Activated T-helper 1 cell treated with anti-CD3 and anti-CD28 coated beads, Interleukin-2, amount 50 U/mL, for 16 hours (primary cell): ENCODE measurements at regions not wholly inside any gene's neighbourhood (a gene's known extent, or its start where the extent isn't known, plus 50 kb on each side); places are given as distances from the start of the nearest gene placed in this dataset.

ENCODE experiments used
- DNase-seq, 2 donors: peaks; one replicate each; pipeline ENCODE4 v3.0.0-alpha.2; 2020; ENCODE audit warnings: low read depth in 1 of 2, low spot score in 1 of 2

GRCh38 chr14:98056946-98057345 is 1215.1 kb downstream of the BCL11B start:
- no peak for DNase-seq

GRCh38 chr14:98059106-98059505 is 1212.9 kb downstream of the BCL11B start:
- DNase-seq, result no peak

GRCh38 chr14:98062083-98062482 is 1209.9 kb downstream of the BCL11B start:
- no peak for DNase-seq

- DNase-seq, result no peak
Measured at GRCh38 chr14:98069712-98070171, 1202.3 kb downstream of the BCL11B start.

GRCh38 chr14:98070536-98070935 is 1201.5 kb downstream of the BCL11B start:
- no peak for DNase-seq

- DNase-seq, result no peak
Measured at GRCh38 chr14:98074111-98074510, 1197.9 kb downstream of the BCL11B start.

- DNase-seq, result no peak
Measured at GRCh38 chr14:98077176-98077575, 1194.8 kb downstream of the BCL11B start.

- DNase-seq, result no peak
Measured at GRCh38 chr14:98082833-98083232, 1189.2 kb downstream of the BCL11B start.

- DNase-seq, result no peak
Measured at GRCh38 chr14:98085751-98086150, 1186.2 kb downstream of the BCL11B start.

- DNase-seq, result no peak
Measured at GRCh38 chr14:98093111-98093510, 1178.9 kb downstream of the BCL11B start.

- DNase-seq, result no peak
Measured at GRCh38 chr14:98099527-98099926, 1172.5 kb downstream of the BCL11B start.

GRCh38 chr14:98101323-98101722 is 1170.7 kb downstream of the BCL11B start:
- no peak for DNase-seq

GRCh38 chr14:98103705-98104104 is 1168.3 kb downstream of the BCL11B start:
- no peak for DNase-seq

- DNase-seq, result no peak
Measured at GRCh38 chr14:98109326-98109725, 1162.7 kb downstream of the BCL11B start.

- no peak for DNase-seq
Measured at GRCh38 chr14:98112194-98112780, 1159.7 kb downstream of the BCL11B start.

- no peak for DNase-seq
Measured at GRCh38 chr14:98114122-98114895, 1157.7 kb downstream of the BCL11B start.

GRCh38 chr14:98114946-98115345 is 1157.1 kb downstream of the BCL11B start:
- DNase-seq, result no peak

- no peak for DNase-seq
Measured at GRCh38 chr14:98118749-98119148, 1153.2 kb downstream of the BCL11B start.

GRCh38 chr14:98119739-98120138 is 1152.3 kb downstream of the BCL11B start:
- DNase-seq, result no peak

- no peak for DNase-seq
Measured at GRCh38 chr14:98120831-98121464, 1151.0 kb downstream of the BCL11B start.

- DNase-seq, result no peak
Measured at GRCh38 chr14:98122527-98122926, 1149.5 kb downstream of the BCL11B start.

GRCh38 chr14:98130691-98131090 is 1141.3 kb downstream of the BCL11B start:
- no peak for DNase-seq
